H1 (cell line): ENCODE measurements at regions not wholly inside any gene's neighbourhood (a gene's known extent, or its start where the extent isn't known, plus 50 kb on each side); places are given as distances from the start of the nearest gene placed in this dataset.

ENCODE experiments used
- BRCA1 ChIP-seq: IDR thresholded peaks from 2 replicates; pipeline ENCODE4 v1.6.1; 2012; ENCODE audit warnings: low read depth, low read length, improper control_type of control experiment
- USF2 ChIP-seq: IDR thresholded peaks from 2 replicates; pipeline ENCODE4 v1.6.1; 2011; ENCODE audit warnings: low read length, improper control_type of control experiment
- TF ChIP-seq, protein P1 (sequence below), 3 experiments: IDR thresholded peaks; 1 replicate in 2 of 3; 2 replicates in 1 of 3; pipeline versions ENCODE4 v1.5.1 to v1.6.1; 2011; ENCODE audit warnings: low read length in 3 of 3, mild to moderate bottlenecking in 3 of 3, inconsistent platforms in 2 of 3, low read depth in 1 of 3, moderate library complexity in 1 of 3; ENCODE audit not compliant: insufficient read depth in 1 of 3; ENCODE audit errors: control extremely low read depth in 1 of 3
- TF ChIP-seq, protein P2 (sequence below): IDR thresholded peaks from 2 replicates; pipeline ENCODE4 v1.6.1; 2012; ENCODE audit warnings: inconsistent platforms

DNA sequence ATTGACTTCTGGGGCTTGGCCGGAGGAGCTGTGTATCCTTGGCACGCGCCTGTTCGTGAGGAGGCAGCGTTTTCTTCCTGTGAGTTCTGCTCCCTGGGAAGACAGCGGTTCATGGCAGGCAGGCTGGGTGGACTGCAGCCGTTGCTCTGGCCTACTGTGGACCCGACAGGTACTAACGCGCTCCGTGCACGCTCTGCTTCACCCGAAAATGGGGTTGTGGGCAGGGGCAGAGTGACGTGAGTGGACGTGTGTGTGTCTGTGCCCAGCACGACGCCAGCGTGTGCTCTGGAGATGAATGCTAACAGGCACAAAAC is 179.1 kb downstream of the KIF26A start:
- TF ChIP-seq, protein P1, sequence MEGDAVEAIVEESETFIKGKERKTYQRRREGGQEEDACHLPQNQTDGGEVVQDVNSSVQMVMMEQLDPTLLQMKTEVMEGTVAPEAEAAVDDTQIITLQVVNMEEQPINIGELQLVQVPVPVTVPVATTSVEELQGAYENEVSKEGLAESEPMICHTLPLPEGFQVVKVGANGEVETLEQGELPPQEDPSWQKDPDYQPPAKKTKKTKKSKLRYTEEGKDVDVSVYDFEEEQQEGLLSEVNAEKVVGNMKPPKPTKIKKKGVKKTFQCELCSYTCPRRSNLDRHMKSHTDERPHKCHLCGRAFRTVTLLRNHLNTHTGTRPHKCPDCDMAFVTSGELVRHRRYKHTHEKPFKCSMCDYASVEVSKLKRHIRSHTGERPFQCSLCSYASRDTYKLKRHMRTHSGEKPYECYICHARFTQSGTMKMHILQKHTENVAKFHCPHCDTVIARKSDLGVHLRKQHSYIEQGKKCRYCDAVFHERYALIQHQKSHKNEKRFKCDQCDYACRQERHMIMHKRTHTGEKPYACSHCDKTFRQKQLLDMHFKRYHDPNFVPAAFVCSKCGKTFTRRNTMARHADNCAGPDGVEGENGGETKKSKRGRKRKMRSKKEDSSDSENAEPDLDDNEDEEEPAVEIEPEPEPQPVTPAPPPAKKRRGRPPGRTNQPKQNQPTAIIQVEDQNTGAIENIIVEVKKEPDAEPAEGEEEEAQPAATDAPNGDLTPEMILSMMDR (IDR thresholded peaks at IDR 0.05; ENCODE audit: control extremely low read depth in 1 of 3, insufficient read depth in 1 of 3, low read depth in 1 of 3, low read length in 3 of 3), result no peak
- TF ChIP-seq USF2 (no peak), BRCA1 (no peak)
- TF ChIP-seq, protein P2, sequence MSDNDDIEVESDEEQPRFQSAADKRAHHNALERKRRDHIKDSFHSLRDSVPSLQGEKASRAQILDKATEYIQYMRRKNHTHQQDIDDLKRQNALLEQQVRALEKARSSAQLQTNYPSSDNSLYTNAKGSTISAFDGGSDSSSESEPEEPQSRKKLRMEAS, result no peak
